A549 (cell line): ENCODE measurements at regions not wholly inside any gene's neighbourhood (a gene's known extent, or its start where the extent isn't known, plus 50 kb on each side); places are given as distances from the start of the nearest gene placed in this dataset.

Experiments
- ATAC-seq, 2 experiments: fragments of 200-7000 bp in 1 of 2; fragments of >200 bp in 1 of 2; cut with Nextera tagmentation in 1 of 2; cut with Tn5 transposase in 1 of 2; 3 replicates each; pipeline versions ENCODE4 v1.8.0 to v1.9.1; 2018 to 2020; ENCODE audit warnings: mild to moderate bottlenecking in 1 of 2, moderate library complexity in 1 of 2
- CTCF ChIA-PET: fragments of 300-600 bp; sonication (Branson Sonifier 250); formaldehyde crosslinking; extraction: SDS; loops from one replicate; lab custom pipeline; 2021; ENCODE audit warnings: antibody characterized with exemption, inconsistent platforms; lab: Yijun Ruan, JAX
- POLR2A ChIA-PET: fragments of 350-600 bp; formaldehyde crosslinking; extraction: SDS; loops from one replicate; lab custom pipeline; 2021; ENCODE audit warnings: antibody characterized with exemption, inconsistent platforms; lab: Yijun Ruan, JAX
- DNase-seq, 2 experiments: peaks; one replicate each; pipeline versions ENCODE4 v3.0.0 to v3.0.0-alpha.2; 2011 to 2016; ENCODE audit warnings: low read depth in 1 of 2, low spot score in 1 of 2
- FAIRE-seq: peaks from 2 replicates; lab custom pipeline; 2011; peaks lifted over from hg19 to GRCh38; lab: Jason Lieb, UNC
- H3K27ac ChIP-seq, 2 experiments: fragments of >200 bp; sonication (Bioruptor Twin); formaldehyde crosslinking; 3 replicates each; pipeline ENCODE4 v1.5.1; 2016 to 2017
- H3K4me1 ChIP-seq: fragments of >200 bp; sonication (Bioruptor Twin); formaldehyde crosslinking; 3 replicates; pipeline ENCODE4 v1.6.1; 2016
- H3K4me2 ChIP-seq: fragments of >200 bp; sonication (Bioruptor Twin); formaldehyde crosslinking; 3 replicates; pipeline ENCODE4 v1.6.1; 2016
- H3K4me3 ChIP-seq: fragments of >200 bp; sonication (Bioruptor Twin); formaldehyde crosslinking; 3 replicates; pipeline ENCODE4 v1.5.1; 2016
- H3K9me3 ChIP-seq: fragments of >200 bp; sonication (Bioruptor Twin); formaldehyde crosslinking; 3 replicates; pipeline ENCODE4 v1.6.1; 2016
- BHLHE40 ChIP-seq: IDR thresholded peaks from 2 replicates; pipeline ENCODE4 v1.6.1; 2012; ENCODE audit warnings: low read depth, low read length, inconsistent platforms
- CBX2 ChIP-seq: fragments of 200-600 bp; sonication (generic); IDR thresholded peaks from 2 replicates; pipeline ENCODE4 v1.6.1; 2016; ENCODE audit warnings: low read depth, mild to moderate bottlenecking, borderline replicate concordance
- EHF ChIP-seq: fragments of 250-450 bp; sonication (Bioruptor Pico); IDR thresholded peaks from 2 replicates; pipeline ENCODE4 v1.5.0; 2020; ENCODE audit warnings: mild to moderate bottlenecking
- EHMT2 ChIP-seq: fragments of 200-600 bp; sonication (generic); IDR thresholded peaks from 2 replicates; pipeline ENCODE4 v1.6.1; 2016; ENCODE audit warnings: antibody characterized with exemption, low read depth, mild to moderate bottlenecking, moderate library complexity
- ELK1 ChIP-seq: fragments of 150-350 bp; IDR thresholded peaks from 2 replicates; pipeline ENCODE4 v1.6.1; 2014; ENCODE audit warnings: low read depth, mild to moderate bottlenecking, low read length
- FOSB ChIP-seq: fragments of 250-450 bp; sonication (Bioruptor Pico); IDR thresholded peaks from 2 replicates; pipeline ENCODE4 v1.5.0; 2020; ENCODE audit warnings: mild to moderate bottlenecking, moderate library complexity
- FOSL2 ChIP-seq, 2 experiments: fragments of 450-650 bp in 1 of 2; fragments of >200 bp in 1 of 2; sonication (Bioruptor Twin) in 1 of 2; formaldehyde crosslinking; IDR thresholded peaks; 2 replicates each; pipeline versions ENCODE4 v1.5.0 to v1.6.1; 2016 to 2020; ENCODE audit warnings: mild to moderate bottlenecking in 1 of 2, moderate library complexity in 1 of 2
- GATA3 ChIP-seq: IDR thresholded peaks from 2 replicates; pipeline ENCODE4 v1.6.1; 2012; ENCODE audit warnings: borderline replicate concordance
- HES2 ChIP-seq: fragments of >200 bp; sonication (Bioruptor Twin); formaldehyde crosslinking; IDR thresholded peaks from 2 replicates; pipeline ENCODE4 v1.6.1; 2016
- JUN ChIP-seq, 2 experiments: fragments of >200 bp; sonication (Bioruptor Twin); formaldehyde crosslinking; IDR thresholded peaks; 2 replicates in 1 of 2; 3 replicates in 1 of 2; pipeline ENCODE4 v1.6.1; 2016 to 2017
- JUNB ChIP-seq: fragments of >200 bp; sonication (Bioruptor Twin); formaldehyde crosslinking; IDR thresholded peaks from 2 replicates; pipeline ENCODE4 v1.6.1; 2016
- MAFK ChIP-seq: fragments of 450-650 bp; IDR thresholded peaks from 2 replicates; pipeline ENCODE4 v1.6.1; 2014; ENCODE audit not compliant: partially characterized antibody
- MAZ ChIP-seq: fragments of 150-350 bp; IDR thresholded peaks from 2 replicates; pipeline ENCODE4 v1.6.1; 2014; ENCODE audit warnings: antibody characterized with exemption, low read depth, low read length, borderline replicate concordance
- NFE2L2 ChIP-seq: fragments of 150-350 bp; conservative IDR thresholded peaks from 2 replicates; pipeline ENCODE4 v1.6.1; 2014; ENCODE audit warnings: low read length
- NR3C1 ChIP-seq: fragments of >200 bp; sonication (Bioruptor Twin); formaldehyde crosslinking; IDR thresholded peaks from 3 replicates; pipeline ENCODE4 v1.6.1; 2017
- PBX3 ChIP-seq: IDR thresholded peaks from 2 replicates; pipeline ENCODE4 v1.6.1; 2012
- POLR2A ChIP-seq: IDR thresholded peaks from 2 replicates; pipeline ENCODE4 v1.6.1; 2012; ENCODE audit warnings: mild to moderate bottlenecking, low read length
- POLR2AphosphoS2 ChIP-seq: conservative IDR thresholded peaks from 2 replicates; pipeline ENCODE4 v1.6.1; 2012; ENCODE audit warnings: low read length, improper control_type of control experiment, inconsistent platforms
- RARB ChIP-seq: fragments of 250-450 bp; sonication (Bioruptor Pico); IDR thresholded peaks from 2 replicates; pipeline ENCODE4 v1.8.0; 2021; ENCODE audit warnings: mild to moderate bottlenecking, moderate library complexity
- RFX5 ChIP-seq: fragments of 450-650 bp; IDR thresholded peaks from 2 replicates; pipeline ENCODE4 v1.7.1; 2014; ENCODE audit warnings: antibody characterized with exemption, mild to moderate bottlenecking, moderate library complexity
- SMC3 ChIP-seq: fragments of >200 bp; sonication (Bioruptor Twin); formaldehyde crosslinking; IDR thresholded peaks from 3 replicates; pipeline ENCODE4 v1.6.1; 2018; ENCODE audit warnings: inconsistent platforms
- TFCP2L1 ChIP-seq: fragments of 250-450 bp; sonication (Bioruptor Pico); IDR thresholded peaks from 2 replicates; pipeline ENCODE4 v1.5.0; 2021; ENCODE audit warnings: mild to moderate bottlenecking
- TP53 ChIP-seq: fragments of 250-450 bp; sonication (Bioruptor Pico); IDR thresholded peaks from 2 replicates; pipeline ENCODE4 v1.5.0; 2021; ENCODE audit warnings: mild to moderate bottlenecking, moderate library complexity
- ZC3H11A ChIP-seq: fragments of 450-650 bp; IDR thresholded peaks from 2 replicates; pipeline ENCODE4 v1.6.1; 2014; ENCODE audit warnings: antibody characterized with exemption, mild to moderate bottlenecking
- ZSCAN20 ChIP-seq: fragments of 250-450 bp; sonication (Bioruptor Pico); IDR thresholded peaks from 2 replicates; pipeline ENCODE4 v1.8.0; 2022; ENCODE audit warnings: mild to moderate bottlenecking, moderate library complexity
- WGBS: methylation state at CpG from one replicate; pipeline ENCODE4 v1.1.6; 2017; ENCODE audit errors: missing lambda C conversion rate; 5-methylcytosine and 5-hydroxymethylcytosine counted together

GRCh38 chr5:63535840-63536602 is 426.2 kb downstream of the HTR1A start:
- no peak overlapping the region for H3K4me2 ChIP-seq
- H3K9me3 ChIP-seq, result no peaks in the 10 kb centered on the region
- DNase-seq (no peak), FAIRE-seq (no peak), ATAC-seq (no peak)
- H3K27ac ChIP-seq, result no peak overlapping the region
- CTCF ChIA-PET, result no interaction called here
- no peak overlapping the region for H3K4me3 ChIP-seq
- no peaks in the 10 kb centered on the region for H3K4me1 ChIP-seq
- TF ChIP-seq MAFK (peak; percentile 62), RFX5 (no peak)
- POLR2A ChIA-PET, result no interaction called here

GRCh38 chr5:63524281-63524680 is 438.0 kb downstream of the HTR1A start:
- ATAC-seq (no peak), FAIRE-seq (no peak), DNase-seq (no peak)
- ChIA-PET CTCF (interaction anchor here (0.9 kb wide), 1 partner anchor 66 kb away, joined by 3 read pairs; no protein-coding TSS in a partner anchor), POLR2A (no interaction called here)
- WGBS, result 4% methylated on average over 1 of the region's 1 CpG
- no peaks in the 10 kb centered on the region for H3K4me1 ChIP-seq
- H3K4me2 ChIP-seq, result no peak overlapping the region
- H3K9me3 ChIP-seq, result no peaks in the 10 kb centered on the region
- no peak overlapping the region for H3K4me3 ChIP-seq
- TF ChIP-seq MAZ, result no peak
- no peak for TF ChIP-seq EHF
- no peak for TF ChIP-seq JUN (IDR thresholded peaks at IDR 0.05)
- TF ChIP-seq NR3C1, result no peak
- TF ChIP-seq ZC3H11A, result no peak
- no peak for TF ChIP-seq HES2
- no peak for TF ChIP-seq ZSCAN20
- no peak overlapping the region for H3K27ac ChIP-seq

- TF ChIP-seq TP53, result no peak
- no peak for TF ChIP-seq GATA3
- TF ChIP-seq FOSB (CRISPR knock-in tag), result no peak
- no peak for TF ChIP-seq POLR2AphosphoS2
- no peak for TF ChIP-seq ZSCAN20
- TF ChIP-seq NFE2L2, result no peak
- TF ChIP-seq EHMT2, result no peak
- no peak for TF ChIP-seq CBX2
- TF ChIP-seq JUN (IDR thresholded peaks at IDR 0.05), result no peak
- TF ChIP-seq PBX3, result no peak
- TF ChIP-seq JUNB, result no peak
- no peak for TF ChIP-seq RARB (CRISPR knock-in tag)
- no peak for TF ChIP-seq TFCP2L1 (CRISPR knock-in tag)
- no peak for TF ChIP-seq BHLHE40
- TF ChIP-seq FOSL2 (IDR thresholded peaks at IDR 0.05), result no peak
- no peak for TF ChIP-seq FOSL2 (CRISPR knock-in tag; IDR thresholded peaks at IDR 0.05)
- no peak for TF ChIP-seq SMC3
- TF ChIP-seq ELK1, result no peak
- TF ChIP-seq POLR2A, result no peak
- POLR2A ChIA-PET, result no interaction called here
- H3K27ac ChIP-seq, result no peak overlapping the region
- CTCF ChIA-PET, result interaction anchor here (0.6 kb wide), 1 partner anchor 1073 kb away, joined by 3 read pairs; no protein-coding TSS in a partner anchor
- H3K9me3 ChIP-seq, result no peaks in the 10 kb centered on the region
- H3K4me1 ChIP-seq, result no peaks in the 10 kb centered on the region
- DNase-seq (no peak), FAIRE-seq (no peak), ATAC-seq (no peak)
- no peak overlapping the region for H3K4me2 ChIP-seq
- no peak overlapping the region for H3K4me3 ChIP-seq
Observed at GRCh38 chr5:63516006-63516405, 446.2 kb downstream of the HTR1A start.
